ENCODE measurements at regions not wholly inside any gene's neighbourhood (a gene's known extent, or its start where the extent isn't known, plus 50 kb on each side); places are given as distances from the start of the nearest gene placed in this dataset.

- intact Hi-C loops (cut with DNase I): loop anchor here in 1 of 2 donors (5.0 kb wide), 1 partner anchor 224 kb away; no protein-coding TSS in a partner anchor
- no peak for DNase-seq (ENCODE audit: low spot score)
These were observed 61.5 kb downstream of the TBXT start for GRCh38 chr6:166106076-166106686.

- intact Hi-C loops (cut with DNase I): loop anchor here in 1 of 2 donors (5.0 kb wide), 1 partner anchor 223 kb away; no protein-coding TSS in a partner anchor
- DNase-seq (ENCODE audit: low spot score): no peak
These were observed 62.1 kb downstream of the TBXT start for GRCh38 chr6:166105341-166106075.

DNA sequence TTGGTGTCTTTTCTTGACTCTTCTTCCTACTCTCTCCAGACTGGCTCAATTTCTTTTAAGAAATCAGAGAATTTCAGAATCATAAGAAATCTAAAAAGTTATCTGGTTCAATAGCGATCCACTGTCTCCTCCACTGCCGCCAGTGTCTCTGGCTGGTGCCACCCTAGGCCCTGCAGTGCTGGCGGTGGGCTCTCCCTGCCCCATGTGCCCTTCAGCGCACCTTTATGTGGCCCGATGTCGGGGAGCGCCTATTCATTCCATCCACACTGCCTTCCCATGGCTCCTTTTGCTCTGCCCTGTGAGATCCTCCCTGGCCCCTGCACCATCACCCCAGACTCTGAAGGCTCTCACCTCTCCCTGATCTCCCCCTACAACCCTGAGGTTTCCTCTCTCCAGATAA, 62.8 kb downstream of the TBXT start:
- no peak for DNase-seq (ENCODE audit: low spot score)
- intact Hi-C loops (cut with DNase I): loop anchor here in 1 of 2 donors (5.0 kb wide), 1 partner anchor 223 kb away; no protein-coding TSS in a partner anchor

GRCh38 chr6:166104107-166104506, 63.5 kb downstream of the TBXT start:
- no peak for DNase-seq (ENCODE audit: low spot score)
- intact Hi-C loops (cut with DNase I): no loop called here

DNA sequence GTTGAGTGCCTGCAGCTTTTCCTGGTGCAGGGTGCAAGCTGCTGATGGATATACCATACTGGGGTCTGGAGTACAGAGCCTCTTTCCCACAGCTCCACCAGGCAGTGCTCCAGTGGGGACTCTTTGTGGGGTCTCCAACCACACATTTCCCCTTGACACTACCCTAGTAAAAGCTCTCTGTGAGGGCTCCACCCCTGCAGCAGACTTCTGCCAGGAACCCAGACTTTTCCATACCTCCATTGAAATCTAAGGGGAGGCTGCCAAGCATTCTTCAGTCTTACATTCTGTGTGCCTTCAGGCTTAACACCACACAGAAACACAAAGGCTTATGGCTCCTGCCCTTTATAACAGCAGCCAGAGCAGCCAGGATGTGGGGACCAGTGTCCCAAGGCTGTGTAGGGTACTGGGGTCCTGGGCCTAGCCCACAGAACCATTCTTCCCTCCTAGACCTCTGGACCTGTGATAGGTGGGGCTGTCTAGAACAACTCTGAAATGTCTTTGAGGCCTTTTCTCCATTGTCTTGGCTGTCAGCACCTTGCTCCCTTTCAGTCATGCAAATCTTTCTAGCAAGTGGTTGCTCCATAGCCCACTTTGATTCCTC, 65.7 kb downstream of the TBXT start:
- intact Hi-C loops (cut with DNase I): no loop called here
- no peak for DNase-seq (ENCODE audit: low spot score)

DNA sequence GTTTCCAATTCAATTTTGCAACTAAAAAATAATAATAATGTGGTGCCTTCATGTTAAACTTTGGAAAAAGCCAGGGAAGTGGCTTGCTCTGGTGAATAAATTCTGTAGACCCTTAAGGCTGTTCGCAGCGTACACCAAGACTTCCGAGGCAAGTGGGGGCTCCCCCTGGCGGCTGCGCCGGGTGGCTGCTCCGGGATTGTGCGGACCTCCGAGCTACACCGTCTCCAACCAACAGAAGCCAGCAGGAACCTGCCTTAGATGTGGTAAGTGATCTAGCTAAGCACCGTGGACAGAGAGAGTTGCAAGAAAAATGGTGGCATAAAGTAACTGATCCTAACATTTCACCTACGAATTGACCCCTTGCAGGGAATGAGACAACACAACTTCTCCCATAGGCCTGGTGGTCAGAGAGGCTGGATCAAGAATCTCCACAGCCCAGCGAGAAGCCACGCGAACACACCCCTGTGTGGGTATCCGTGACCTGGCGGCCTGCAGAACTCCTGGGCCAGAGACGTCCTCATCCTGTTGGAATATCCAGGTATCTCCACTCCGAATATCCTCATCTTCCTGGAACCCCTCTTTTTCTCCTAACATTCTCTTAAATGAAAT, 69.6 kb downstream of the TBXT start:
- intact Hi-C loops (cut with DNase I): loop anchor here (5.0 kb wide), 2 partner anchors 201 to 211 kb away; no protein-coding TSS in a partner anchor
- DNase-seq (ENCODE audit: low spot score): peak; percentile 91

DNA sequence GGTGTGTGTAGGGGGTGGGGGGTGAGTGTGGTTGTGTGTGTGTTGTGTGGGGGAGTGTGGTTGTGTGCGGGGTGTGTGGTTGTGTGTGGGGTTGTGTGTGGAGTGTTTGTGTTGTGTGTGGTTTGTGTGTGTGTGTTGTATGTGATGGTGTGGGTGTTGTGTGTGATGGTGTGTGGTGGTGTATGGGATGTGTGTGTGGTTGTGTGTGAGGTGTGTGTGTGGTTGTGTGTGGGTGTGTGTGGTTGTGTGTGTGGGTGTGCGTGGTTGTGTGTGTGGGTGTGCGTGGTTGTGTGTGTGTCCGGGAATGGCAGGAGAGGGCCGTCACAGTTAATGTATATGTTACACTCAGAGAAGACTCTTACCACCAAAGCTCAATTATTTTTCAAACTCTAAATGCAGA, 79.8 kb downstream of the TBXT start:
- intact Hi-C loops (cut with DNase I): no loop called here
- DNase-seq (ENCODE audit: low spot score): no peak

DNA sequence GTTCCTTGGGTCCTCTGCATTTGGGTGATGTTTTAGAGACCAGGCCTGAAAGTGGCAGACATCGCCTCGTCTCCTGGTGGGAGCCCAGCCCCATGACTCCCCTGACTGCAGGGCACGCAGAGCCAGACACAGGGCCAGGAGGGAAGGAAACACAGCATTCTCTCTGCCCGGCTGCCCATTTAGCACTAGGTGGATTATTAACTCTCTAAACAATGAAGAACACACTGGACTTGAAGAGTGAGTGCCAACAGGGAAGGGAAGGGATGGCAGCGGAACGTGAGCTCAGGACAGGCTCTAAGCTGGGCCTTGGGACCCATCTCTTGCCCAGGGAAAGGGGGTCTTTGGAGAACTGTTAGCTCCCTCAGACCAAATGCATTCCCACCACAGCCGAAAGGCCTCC, 80.4 kb downstream of the TBXT start:
- intact Hi-C loops (cut with DNase I): no loop called here
- no peak for DNase-seq (ENCODE audit: low spot score)

DNA sequence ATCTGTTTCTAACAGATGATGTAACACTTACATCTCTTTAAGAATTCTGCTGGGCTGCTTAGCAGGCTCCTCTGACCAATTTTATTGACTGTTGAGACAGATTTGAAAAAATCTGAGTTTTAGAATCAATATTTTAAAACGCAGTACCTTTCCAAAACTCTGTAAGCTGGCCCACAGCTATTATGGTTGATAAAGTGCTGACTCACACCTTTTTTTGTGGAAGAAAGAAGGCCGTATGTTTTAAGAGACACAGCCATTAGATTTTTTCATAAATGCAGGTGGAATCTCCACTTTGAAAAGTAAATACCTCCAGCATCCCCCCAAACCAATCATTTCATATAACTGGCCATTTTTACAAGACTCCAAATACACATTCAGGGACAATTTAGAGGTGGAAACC, 82.2 kb downstream of the TBXT start:
- no peak for DNase-seq (ENCODE audit: low spot score)
- intact Hi-C loops (cut with DNase I): no loop called here

GRCh38 chr6:166084951-166085350, 82.7 kb downstream of the TBXT start:
- intact Hi-C loops (cut with DNase I): no loop called here
- no peak for DNase-seq (ENCODE audit: low spot score)

DNA sequence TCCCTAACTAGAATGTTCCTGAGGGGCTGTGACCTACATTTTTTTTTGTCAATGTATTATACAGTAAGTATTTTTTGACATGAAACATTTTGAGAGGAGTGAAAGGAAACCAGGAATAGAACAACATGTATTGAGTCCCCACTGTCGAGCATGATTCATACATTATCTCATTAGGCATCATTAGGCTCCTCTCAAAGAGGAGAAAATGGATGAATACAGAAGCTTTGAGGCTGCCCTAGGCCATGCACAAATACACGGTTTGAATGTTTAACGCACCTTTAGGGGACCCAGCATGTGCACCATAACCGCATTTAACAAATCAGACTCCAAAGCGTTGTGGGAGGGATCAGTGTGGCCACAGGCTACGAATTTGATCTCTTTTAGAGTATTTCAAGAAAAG, 87.8 kb downstream of the TBXT start:
- no peak for DNase-seq (ENCODE audit: low spot score)
- intact Hi-C loops (cut with DNase I): no loop called here

GRCh38 chr6:166078294-166078693, 89.4 kb downstream of the TBXT start:
- no peak for DNase-seq (ENCODE audit: low spot score)

GRCh38 chr6:166076625-166077024, 91.0 kb downstream of the TBXT start:
- no peak for DNase-seq (ENCODE audit: low spot score)
- intact Hi-C loops (cut with DNase I): no loop called here

More at GRCh38 chr6:166078294-166078693, 89.4 kb downstream of the TBXT start:
- intact Hi-C loops (cut with DNase I): no loop called here

GRCh38 chr6:166075925-166076324, 91.7 kb downstream of the TBXT start:
- intact Hi-C loops (cut with DNase I): no loop called here
- DNase-seq (ENCODE audit: low spot score): no peak

DNA sequence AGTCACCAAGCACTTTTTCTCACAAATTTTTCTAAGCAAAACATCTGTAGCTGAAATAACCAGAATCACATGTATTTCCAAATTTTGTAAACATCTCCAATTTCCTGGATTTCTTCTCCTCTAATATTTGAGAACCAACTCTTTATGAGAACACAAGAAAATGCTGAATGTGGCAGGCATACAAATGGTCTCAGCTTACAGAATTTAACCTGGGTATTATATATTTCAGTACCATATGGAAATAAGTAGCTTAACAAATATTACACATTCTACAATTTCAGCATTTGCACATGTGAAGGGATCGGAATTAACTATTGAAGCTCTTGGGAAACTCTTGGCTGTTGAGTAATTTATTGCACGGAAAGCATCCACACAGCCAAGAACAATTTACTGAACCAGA, 92.5 kb downstream of the TBXT start:
- intact Hi-C loops (cut with DNase I): no loop called here
- DNase-seq (ENCODE audit: low spot score): no peak

DNA sequence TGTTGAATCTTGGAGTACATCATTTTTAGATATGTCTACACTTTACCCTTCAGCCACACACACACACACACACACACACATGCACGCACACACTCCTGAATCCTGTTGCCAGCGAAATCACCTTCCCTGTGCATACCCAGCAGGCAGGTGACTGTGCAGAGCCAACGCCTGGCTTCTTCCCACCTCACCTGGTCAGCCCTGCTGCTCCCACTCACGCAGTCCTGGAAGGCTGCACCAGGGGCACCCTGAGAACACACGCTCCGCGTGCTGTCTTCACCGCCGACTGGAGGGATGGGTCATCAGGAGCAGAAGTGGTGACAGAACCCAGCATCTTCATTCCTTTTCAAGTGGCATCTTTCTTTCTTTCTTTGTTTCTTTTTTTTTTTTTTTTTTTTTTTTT, 94.6 kb downstream of the TBXT start:
- intact Hi-C loops (cut with DNase I): no loop called here
- no peak for DNase-seq (ENCODE audit: low spot score)

DNA sequence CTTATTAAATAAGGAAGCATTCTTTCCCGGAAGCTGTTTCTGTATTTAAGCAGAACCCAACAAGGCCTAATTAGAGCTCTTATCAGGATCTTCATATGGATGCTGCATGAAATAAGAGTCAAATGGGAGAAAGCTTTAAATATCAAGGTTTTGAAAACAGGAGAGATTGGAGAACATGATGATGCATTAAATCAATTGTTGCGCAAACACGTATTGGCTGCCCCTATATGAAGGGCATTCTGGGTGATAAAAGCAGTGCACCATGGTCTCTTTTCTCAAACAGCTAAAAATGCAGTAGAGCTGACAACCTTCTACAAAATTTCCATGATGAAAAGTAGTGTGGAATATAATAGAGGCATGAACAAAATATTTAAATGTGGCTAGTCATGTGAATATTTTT, 98.9 kb downstream of the TBXT start:
- no peak for DNase-seq (ENCODE audit: low spot score)
- intact Hi-C loops (cut with DNase I): no loop called here

DNA sequence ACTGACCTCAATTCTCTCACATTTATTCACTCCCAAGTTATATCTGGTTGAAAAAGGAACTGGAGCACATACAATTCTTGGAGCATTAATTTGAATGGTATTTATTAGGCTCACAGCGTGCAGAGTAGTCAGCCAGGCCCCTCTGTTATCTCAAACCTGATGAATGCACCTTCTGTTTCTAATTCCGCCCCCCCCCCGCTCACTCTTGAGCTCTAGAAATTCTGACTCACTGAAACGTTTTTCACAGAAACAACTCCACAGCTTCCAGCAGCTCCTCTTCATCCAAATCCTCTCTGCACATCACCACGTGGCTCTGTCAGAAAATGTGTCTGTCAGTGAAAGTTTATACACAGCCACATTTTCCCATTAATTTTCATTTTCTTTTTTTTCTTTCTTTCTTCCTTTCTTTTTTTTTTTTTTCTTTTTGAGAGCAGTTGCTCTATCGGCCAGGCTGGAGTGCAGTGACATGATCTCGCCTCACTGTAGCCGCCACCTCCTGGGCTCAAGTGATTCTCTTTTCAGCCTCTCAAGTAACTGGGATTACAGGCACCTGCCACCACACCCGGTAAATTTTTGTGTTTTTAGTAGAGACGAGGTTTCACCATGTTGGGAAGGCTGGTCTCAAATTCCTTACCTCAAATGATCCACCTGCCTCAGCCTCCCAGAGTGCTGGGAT, 109.4 kb downstream of the TBXT start:
- no peak for DNase-seq (ENCODE audit: low spot score)
- intact Hi-C loops (cut with DNase I): no loop called here

- DNase-seq (ENCODE audit: low spot score): no peak
- intact Hi-C loops (cut with DNase I): no loop called here
These were observed 110.2 kb downstream of the TBXT start for GRCh38 chr6:166057431-166057830.

- DNase-seq (ENCODE audit: low spot score): peak; percentile 86
- intact Hi-C loops (cut with DNase I): no loop called here
These were observed 111.0 kb downstream of the TBXT start for GRCh38 chr6:166056637-166057036.
